GM21390 (cell line): ENCODE measurements at regions not wholly inside any gene's neighbourhood (a gene's known extent, or its start where the extent isn't known, plus 50 kb on each side); places are given as distances from the start of the nearest gene placed in this dataset.

ENCODE experiments used
- ATAC-seq: cut with Tn5 transposase; IDR thresholded peaks from one replicate; pipeline ENCODE4 v1.9.1; 2021; ENCODE audit not compliant: unreplicated experiment

DNA sequence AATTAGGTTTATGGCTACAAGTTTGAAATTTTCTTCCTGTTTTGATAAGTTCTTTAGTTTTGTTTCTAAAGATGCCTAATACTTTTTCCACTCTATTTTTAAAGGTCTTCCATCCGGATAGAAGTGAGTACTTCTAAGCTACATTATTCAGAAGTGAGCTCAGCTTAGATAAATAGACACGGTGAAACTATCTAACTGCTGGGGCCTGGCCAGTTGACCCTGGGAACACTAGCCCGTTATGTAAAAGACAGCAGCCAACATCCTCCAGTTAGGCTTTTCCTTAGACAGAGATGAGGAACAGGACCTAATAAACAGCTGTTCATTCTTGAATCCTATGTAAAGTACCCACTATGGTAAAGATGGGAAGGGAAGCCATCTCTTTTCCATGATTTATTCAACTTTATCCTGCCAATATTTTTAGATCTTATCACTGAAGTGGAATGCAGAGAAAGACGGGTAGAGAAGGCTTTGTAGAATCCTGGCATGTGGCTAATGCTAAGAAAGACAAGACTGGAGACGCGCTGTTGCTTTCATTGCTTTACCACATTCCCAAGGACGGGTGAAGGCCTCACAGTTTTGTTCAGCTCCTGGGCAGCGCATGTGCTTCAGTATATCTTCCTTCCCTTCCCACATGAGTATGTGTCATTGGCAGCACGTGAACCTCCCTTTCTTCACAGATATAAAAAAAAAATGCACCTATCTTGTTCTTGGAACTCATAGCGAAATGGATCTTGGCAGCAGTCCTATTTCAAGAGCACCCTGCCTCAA lies 340.0 kb upstream of the MEOX2 start:
- no peak for ATAC-seq

- no peak for ATAC-seq
These were observed 339.2 kb upstream of the MEOX2 start for GRCh38 chr7:16025696-16026095.

DNA sequence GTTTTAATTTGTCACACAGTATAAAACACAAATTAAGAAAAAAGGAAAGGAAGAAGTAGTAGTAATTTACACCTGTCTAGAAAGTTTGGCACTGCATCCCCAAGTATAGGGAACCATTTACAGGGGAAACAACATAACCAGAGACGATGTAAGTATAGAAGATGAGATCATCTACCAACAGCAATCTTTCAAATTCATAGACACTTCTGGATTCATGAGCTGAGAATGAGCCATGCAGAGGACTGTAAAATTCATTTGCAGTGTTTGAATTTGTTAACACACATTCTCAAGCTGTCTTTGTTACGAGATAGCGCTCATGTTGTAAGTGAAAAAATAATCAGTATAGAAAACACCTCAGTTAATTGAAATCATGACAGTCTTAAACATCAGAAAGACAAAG lies 337.0 kb upstream of the MEOX2 start:
- ATAC-seq: no peak

DNA sequence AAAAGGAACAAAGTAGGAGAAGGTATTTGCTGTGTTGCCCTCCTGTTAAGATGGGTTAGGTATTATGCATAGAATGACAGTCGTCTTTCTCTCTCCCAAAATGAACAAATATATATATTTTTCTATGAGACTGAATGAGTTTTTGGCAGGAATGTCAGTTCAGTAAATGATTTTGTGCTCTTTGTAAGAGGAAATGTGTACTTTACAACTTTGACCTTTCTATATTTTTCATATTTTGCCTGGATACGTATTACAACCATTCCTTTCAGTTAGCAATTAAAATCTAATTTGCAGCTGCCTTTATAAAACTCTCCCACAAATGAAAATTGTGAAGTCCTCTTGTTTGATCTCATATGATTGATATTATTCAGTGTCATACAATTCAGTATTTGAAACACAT lies 336.6 kb upstream of the MEOX2 start:
- ATAC-seq: no peak

GRCh38 chr7:16021851-16022250 lies 335.4 kb upstream of the MEOX2 start:
- no peak for ATAC-seq

GRCh38 chr7:16015981-16016380 lies 329.5 kb upstream of the MEOX2 start:
- no peak for ATAC-seq

DNA sequence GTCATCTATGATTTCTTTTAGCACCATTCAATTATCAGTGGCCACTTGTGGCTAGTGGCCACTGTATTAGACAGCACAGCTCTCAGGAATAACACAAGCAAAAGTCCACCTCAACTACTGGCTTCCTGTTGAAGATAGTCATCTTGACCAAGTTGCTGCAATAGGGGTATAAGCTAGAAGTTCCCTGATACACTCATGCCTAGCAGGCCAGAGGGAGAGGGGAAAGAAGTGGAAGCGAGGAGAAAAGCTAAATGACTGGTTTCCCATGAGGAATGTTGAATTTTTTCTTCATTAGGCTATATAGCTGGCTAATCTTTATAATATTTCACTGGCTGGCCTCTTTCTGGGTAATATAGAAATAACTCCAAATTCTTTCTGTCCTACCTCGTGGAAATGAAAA lies 327.5 kb upstream of the MEOX2 start:
- ATAC-seq: no peak

DNA sequence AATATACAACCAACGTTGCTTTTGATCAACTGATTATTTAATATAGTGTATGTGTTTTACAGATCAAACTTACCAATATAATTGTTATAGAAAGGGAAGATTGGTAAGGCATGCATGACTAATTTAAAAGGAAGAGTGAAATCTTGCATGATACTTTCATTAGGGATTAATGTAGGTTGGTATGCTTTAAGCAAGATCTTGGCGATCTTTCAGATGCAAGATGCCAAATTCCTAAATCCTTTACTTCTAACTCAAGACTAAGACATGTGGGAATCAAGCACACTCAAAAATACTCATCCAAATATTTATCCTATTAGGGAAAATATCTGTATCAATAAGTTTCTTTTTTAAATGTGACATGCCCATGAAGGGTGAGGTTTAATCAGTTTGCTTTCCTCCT lies 321.4 kb upstream of the MEOX2 start:
- no peak for ATAC-seq

DNA sequence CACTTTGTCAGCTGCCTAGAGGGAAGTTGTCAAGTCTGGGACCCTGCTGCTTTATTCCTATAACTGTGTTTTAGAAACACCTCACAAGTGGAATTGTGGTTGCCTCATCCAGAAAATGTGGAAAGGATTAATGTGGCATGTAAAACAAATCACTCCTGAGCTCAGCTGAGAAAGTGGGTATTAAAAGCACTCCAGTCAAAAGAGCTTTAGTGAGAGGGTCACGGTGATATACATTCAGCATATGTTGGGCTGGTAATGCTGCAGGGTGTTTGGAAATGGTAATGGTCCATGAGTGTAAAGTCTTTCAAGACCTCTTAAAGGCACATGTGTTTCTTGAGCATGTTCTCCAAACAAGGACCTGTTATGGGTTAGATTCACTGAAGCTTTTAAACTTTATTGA lies 318.2 kb upstream of the MEOX2 start:
- no peak for ATAC-seq

GRCh38 chr7:16001477-16001876 lies 315.0 kb upstream of the MEOX2 start:
- no peak for ATAC-seq

- no peak for ATAC-seq
These were observed 312.1 kb upstream of the MEOX2 start for GRCh38 chr7:15998617-15999016.

DNA sequence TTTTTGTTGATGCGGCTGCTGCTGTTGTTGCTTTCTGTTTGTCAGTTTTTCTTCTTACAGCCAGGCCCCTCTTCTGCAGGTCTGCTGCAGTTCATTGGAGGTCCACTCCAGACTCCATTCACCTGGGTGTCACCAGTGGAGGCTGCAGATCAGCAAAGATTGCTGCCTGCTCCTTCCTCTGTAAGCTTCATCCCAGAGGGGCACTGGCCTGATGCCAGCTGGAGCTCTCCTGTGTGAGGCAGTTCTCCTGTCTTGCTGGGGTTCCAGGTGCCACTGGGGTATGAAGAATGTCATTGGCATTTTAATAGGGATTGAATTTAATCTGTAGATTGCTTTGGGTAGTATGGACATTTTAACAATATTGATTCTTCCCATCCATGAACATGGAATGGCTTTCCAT lies 308.5 kb upstream of the MEOX2 start:
- no peak for ATAC-seq

GRCh38 chr7:15989194-15989593 lies 302.7 kb upstream of the MEOX2 start:
- no peak for ATAC-seq

GRCh38 chr7:15985587-15986384 lies 299.3 kb upstream of the MEOX2 start:
- no peak for ATAC-seq

- ATAC-seq: no peak
These were observed 291.2 kb upstream of the MEOX2 start for GRCh38 chr7:15977663-15978062.

GRCh38 chr7:15972862-15973275 lies 286.4 kb upstream of the MEOX2 start:
- no peak for ATAC-seq

GRCh38 chr7:15967551-15967950 lies 281.1 kb upstream of the MEOX2 start:
- ATAC-seq: no peak

DNA sequence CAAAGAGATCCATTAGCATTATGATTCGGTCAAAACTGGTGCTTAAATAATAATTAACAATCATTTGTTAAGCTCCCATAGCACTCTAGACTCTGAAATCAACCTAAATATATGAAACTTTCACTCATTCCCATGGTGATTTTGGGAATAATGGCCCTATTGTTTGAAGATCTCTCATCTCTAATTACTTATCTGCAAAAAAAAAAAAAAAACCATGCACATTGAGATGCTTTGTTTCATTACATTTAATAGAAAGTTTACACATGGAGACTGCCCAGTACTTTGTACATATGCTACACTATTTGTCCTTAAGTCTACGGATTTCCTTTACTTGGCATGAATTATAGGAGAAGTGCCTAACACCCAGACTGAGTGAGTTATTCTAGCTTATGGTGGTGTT lies 280.6 kb upstream of the MEOX2 start:
- no peak for ATAC-seq

DNA sequence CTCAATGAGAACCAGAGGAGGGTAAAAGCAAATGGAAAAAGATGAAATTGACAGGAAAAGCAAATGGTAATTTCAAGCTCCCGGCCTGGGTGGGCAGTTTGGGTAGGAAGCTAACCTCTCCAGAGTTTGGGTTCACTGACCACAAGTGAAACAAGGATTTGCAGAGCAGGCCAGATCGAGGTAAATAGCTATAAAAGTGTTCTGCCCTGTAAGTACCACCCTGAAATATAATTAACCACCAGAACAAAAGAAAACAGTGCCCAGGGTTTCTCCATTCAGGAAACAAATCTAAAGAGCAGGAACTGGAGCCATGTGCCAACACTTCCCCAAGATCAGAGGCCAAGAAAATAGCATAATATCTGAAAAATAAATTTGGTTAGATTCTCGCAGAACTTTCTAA lies 276.7 kb upstream of the MEOX2 start:
- ATAC-seq: no peak

DNA sequence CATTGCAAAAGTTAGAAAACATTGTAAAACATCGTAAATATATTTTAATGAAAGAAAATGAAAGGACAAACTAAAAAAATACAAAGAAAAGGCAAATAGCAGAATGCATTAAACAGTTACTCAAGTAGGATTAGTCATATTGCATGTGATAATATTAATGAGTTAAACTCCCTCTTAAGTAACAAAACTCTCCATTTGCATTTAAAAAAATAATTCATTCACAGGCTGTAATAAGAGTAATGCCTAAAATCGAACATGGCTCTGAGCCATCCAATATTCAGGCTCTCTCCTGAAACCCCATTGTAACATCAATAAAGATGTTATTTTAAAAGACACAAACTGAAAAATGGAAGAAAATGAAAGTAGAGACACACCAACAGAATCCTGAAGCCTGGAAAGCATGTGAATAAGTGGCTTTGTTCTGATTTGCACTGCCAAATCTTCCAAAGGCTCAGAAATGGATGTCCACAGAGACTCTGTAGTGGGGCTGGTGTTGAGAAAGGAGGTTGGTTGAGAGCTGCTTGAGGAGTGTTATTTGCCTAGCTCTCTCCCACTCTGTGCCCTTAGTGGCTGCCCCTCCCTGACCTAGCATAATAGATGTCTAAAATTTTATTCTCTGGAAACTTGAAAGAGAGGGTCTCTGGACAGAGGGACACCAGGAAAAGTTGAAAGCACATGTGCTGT lies 268.3 kb upstream of the MEOX2 start:
- no peak for ATAC-seq

GRCh38 chr7:15950299-15950698 lies 263.8 kb upstream of the MEOX2 start:
- ATAC-seq: no peak

GRCh38 chr7:15947754-15948153 lies 261.3 kb upstream of the MEOX2 start:
- ATAC-seq: no peak
